Endodermal cell (in vitro differentiated cells): ENCODE measurements at regions not wholly inside any gene's neighbourhood (a gene's known extent, or its start where the extent isn't known, plus 50 kb on each side); places are given as distances from the start of the nearest gene placed in this dataset.
"Not testable (repeated sequence)": the region's sequence is repeated elsewhere in the genome, so short reads cannot be mapped to it uniquely, and the experiment has no call there.

Source experiments
- DNase-seq: peaks from one replicate; pipeline ENCODE4 v3.0.0-alpha.2; 2017
- H3K27ac ChIP-seq: 2 replicates; pipeline ENCODE4 v1.5.1; 2013; ENCODE audit warnings: mild to moderate bottlenecking, low read depth, low read length, moderate library complexity
- H3K27me3 ChIP-seq: 2 replicates; pipeline ENCODE4 v1.6.1; 2013; ENCODE audit warnings: mild to moderate bottlenecking, low read length, moderate library complexity; ENCODE audit not compliant: insufficient read depth, control insufficient read depth, poor library complexity, severe bottlenecking
- H3K36me3 ChIP-seq: 2 replicates; pipeline ENCODE4 v1.7.0; 2013; ENCODE audit warnings: mild to moderate bottlenecking, low read length, moderate library complexity; ENCODE audit not compliant: control insufficient read depth, insufficient read depth
- H3K4me1 ChIP-seq: one replicate; pipeline ENCODE4 v1.7.0; 2013; ENCODE audit warnings: low read length; ENCODE audit not compliant: control insufficient read depth, insufficient read depth
- H3K4me3 ChIP-seq: 2 replicates; pipeline ENCODE4 v1.5.1; 2013; ENCODE audit warnings: mild to moderate bottlenecking, low read length, moderate library complexity
- H3K9ac ChIP-seq: 2 replicates; pipeline ENCODE4 v1.6.1; 2013; ENCODE audit warnings: mild to moderate bottlenecking, low read length, moderate library complexity; ENCODE audit not compliant: poor library complexity, severe bottlenecking; ENCODE audit errors: extremely low read depth
- H3K9me3 ChIP-seq: 2 replicates; pipeline ENCODE4 v1.6.1; 2013; ENCODE audit warnings: mild to moderate bottlenecking, low read length, moderate library complexity; ENCODE audit not compliant: control insufficient read depth
- H3K27ac Mint-ChIP-seq: 2 replicates; pipeline ENCODE4 v1.8.0; 2020; ENCODE audit warnings: mixed read lengths
- H3K27me3 Mint-ChIP-seq: 2 replicates; pipeline ENCODE4 v1.8.0; 2021; ENCODE audit warnings: mild to moderate bottlenecking, mixed read lengths; ENCODE audit not compliant: insufficient read depth
- H3K36me3 Mint-ChIP-seq: 2 replicates; pipeline ENCODE4 v1.8.0; 2020; ENCODE audit warnings: low read depth, mixed read lengths
- H3K4me1 Mint-ChIP-seq: 2 replicates; pipeline ENCODE4 v1.8.0; 2020; ENCODE audit warnings: mixed read lengths
- H3K4me3 Mint-ChIP-seq: 2 replicates; pipeline ENCODE4 v1.8.0; 2020; ENCODE audit warnings: mild to moderate bottlenecking, moderate library complexity, mixed read lengths
- H3K9me3 Mint-ChIP-seq: 2 replicates; pipeline ENCODE4 v1.8.0; 2020; ENCODE audit warnings: mild to moderate bottlenecking, mixed read lengths
- WGBS, 2 experiments: methylation state at CpG; one replicate each; pipeline versions ENCODE4 v1.1.5 to v1.1.7; 2013; ENCODE audit warnings: missing lambda C conversion rate in 2 of 2, mixed read lengths in 1 of 2; ENCODE audit not compliant: insufficient coverage in 1 of 2, insufficient read length in 1 of 2; 5-methylcytosine and 5-hydroxymethylcytosine counted together
- TF ChIP-seq, protein P1 (sequence below): fragments of 200-600 bp; sonication (generic); conservative IDR thresholded peaks from 2 replicates; pipeline ENCODE4 v1.5.0; 2021; ENCODE audit warnings: antibody characterized with exemption, mild to moderate bottlenecking

DNA sequence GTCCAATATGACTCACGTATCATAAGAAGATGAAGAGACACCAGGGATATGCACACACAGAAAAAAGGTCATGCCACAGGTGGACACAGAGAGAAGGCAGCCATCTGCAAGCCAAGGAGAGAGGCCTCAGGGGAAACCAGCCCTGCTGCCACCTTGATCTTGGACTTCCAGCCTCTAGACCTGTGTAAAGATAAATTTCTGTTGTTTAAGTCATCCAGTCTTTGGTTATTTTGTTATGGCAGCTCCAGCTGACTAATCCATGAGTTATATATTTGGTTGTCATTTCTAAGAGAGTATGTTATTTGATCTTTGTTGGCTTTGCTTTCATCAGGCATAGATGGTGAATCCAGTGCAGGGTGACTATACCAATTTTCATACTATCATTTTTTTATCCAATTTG is 130.2 kb upstream of the DAP start:
- no peak for DNase-seq
- Histone ChIP-seq H3K27me3 (no peaks in the 10 kb centered on the region), H3K27ac (no peak overlapping the region), H3K9ac (no peak overlapping the region), H3K9me3 (peaks cover 14% of the 10 kb centered on the region), H3K36me3 (no peaks in the 10 kb centered on the region), H3K4me1 (peaks cover 4% of the 10 kb centered on the region), H3K4me3 (no peak overlapping the region)
- Mint-ChIP-seq H3K27me3 (peaks cover 1% of the 10 kb centered on the region), H3K9me3 (peaks cover 21% of the 10 kb centered on the region), H3K4me1 (peaks cover 4% of the 10 kb centered on the region), H3K27ac (no peak overlapping the region), H3K36me3 (no peaks in the 10 kb centered on the region), H3K4me3 (no peak overlapping the region)
- TF ChIP-seq, protein P1, sequence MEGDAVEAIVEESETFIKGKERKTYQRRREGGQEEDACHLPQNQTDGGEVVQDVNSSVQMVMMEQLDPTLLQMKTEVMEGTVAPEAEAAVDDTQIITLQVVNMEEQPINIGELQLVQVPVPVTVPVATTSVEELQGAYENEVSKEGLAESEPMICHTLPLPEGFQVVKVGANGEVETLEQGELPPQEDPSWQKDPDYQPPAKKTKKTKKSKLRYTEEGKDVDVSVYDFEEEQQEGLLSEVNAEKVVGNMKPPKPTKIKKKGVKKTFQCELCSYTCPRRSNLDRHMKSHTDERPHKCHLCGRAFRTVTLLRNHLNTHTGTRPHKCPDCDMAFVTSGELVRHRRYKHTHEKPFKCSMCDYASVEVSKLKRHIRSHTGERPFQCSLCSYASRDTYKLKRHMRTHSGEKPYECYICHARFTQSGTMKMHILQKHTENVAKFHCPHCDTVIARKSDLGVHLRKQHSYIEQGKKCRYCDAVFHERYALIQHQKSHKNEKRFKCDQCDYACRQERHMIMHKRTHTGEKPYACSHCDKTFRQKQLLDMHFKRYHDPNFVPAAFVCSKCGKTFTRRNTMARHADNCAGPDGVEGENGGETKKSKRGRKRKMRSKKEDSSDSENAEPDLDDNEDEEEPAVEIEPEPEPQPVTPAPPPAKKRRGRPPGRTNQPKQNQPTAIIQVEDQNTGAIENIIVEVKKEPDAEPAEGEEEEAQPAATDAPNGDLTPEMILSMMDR: no peak
- WGBS, 2 experiments: 83 to 90% methylated on average over 1 of the region's 1 CpG

DNA sequence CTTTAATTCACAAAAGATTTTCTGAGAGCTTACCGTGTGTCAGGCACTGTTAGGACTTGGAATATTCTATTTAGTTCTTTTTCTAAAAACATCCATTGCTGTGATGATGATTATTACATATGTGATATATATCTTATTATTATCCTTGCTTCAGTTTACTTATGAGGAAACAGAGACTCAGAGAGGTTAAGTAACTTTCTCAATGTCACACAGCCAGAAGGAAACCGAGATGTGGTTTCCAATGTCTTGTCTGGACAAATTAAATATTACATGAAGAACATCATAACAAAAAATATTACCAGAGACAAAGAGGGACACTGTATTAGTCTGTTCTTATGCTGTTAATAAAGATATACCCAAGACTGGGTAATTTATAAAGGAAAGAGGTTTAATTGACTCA is 125.5 kb upstream of the DAP start:
- no peak overlapping the region for H3K9ac ChIP-seq
- no peak overlapping the region for H3K27ac ChIP-seq
- Mint-ChIP-seq H3K9me3 (peaks cover 21% of the 10 kb centered on the region), H3K36me3 (no peaks in the 10 kb centered on the region), H3K4me1 (peaks cover 7% of the 10 kb centered on the region), H3K27ac (no peak overlapping the region), H3K27me3 (peaks cover 2% of the 10 kb centered on the region), H3K4me3 (no peak overlapping the region)
- H3K4me1 ChIP-seq: no peaks in the 10 kb centered on the region
- no peaks in the 10 kb centered on the region for H3K36me3 ChIP-seq
- peaks cover 13% of the 10 kb centered on the region for H3K9me3 ChIP-seq
- WGBS, 2 experiments: 71% methylated on average over 1 of the region's 2 CpGs; no CpG with 5 or more reads in 1 of the 2 experiments
- no peak for DNase-seq
- no peaks in the 10 kb centered on the region for H3K27me3 ChIP-seq
- TF ChIP-seq, protein P1: no peak
- no peak overlapping the region for H3K4me3 ChIP-seq

DNA sequence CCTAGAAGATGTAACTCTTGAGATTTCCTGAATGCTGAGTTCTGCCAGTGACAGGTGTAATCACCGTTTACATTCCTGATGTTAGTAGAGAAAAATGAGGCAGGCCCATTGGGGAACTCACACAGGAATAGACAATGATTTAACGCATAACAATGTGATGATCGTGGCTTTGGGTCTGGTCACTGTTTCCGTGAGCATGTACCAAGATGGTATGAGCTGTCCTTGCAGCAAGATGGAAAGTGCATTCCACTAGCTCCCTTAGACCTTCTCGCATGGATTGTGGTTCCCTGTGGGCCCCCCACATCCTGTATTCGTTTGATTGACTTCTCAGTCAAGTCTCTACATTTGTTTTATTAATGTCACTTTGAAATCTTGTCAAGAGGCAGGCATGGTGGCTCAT is 124.0 kb upstream of the DAP start:
- WGBS, 2 experiments: 80 to 86% methylated on average over 5 to 6 of the region's 6 CpGs
- peaks cover 2% of the 10 kb centered on the region for H3K27me3 Mint-ChIP-seq
- no peak overlapping the region for H3K27ac ChIP-seq
- no peak overlapping the region for H3K4me3 Mint-ChIP-seq
- H3K36me3 ChIP-seq: no peaks in the 10 kb centered on the region
- H3K4me3 ChIP-seq: no peak overlapping the region
- no peak overlapping the region for H3K27ac Mint-ChIP-seq
- no peak for DNase-seq
- H3K4me1 Mint-ChIP-seq: peaks cover 7% of the 10 kb centered on the region
- no peak overlapping the region for H3K9ac ChIP-seq
- TF ChIP-seq, protein P1: no peak
- no peaks in the 10 kb centered on the region for H3K36me3 Mint-ChIP-seq
- H3K9me3 ChIP-seq: peaks cover 6% of the 10 kb centered on the region
- H3K9me3 Mint-ChIP-seq: peaks cover 18% of the 10 kb centered on the region
- H3K27me3 ChIP-seq: no peaks in the 10 kb centered on the region
- H3K4me1 ChIP-seq: no peaks in the 10 kb centered on the region

DNA sequence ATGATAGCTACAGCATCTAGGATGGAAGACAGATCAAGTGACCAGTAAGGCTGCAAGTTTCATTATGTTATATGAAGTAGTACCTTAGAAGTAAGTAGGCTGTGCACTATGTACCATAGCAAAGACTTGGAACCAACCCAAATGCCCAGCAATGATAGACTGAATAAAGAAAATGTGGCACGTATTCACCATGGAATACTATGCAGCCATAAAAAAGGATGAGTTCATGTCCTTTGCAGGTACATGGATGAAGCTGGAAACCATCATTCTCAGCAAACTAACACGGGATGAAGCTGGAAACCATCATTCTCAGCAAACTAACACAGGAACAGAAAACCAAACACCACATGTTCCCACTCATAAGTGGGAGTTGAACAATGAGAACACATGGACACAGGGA is 122.9 kb upstream of the DAP start:
- H3K4me1 ChIP-seq, H3K4me3 ChIP-seq, H3K27me3 ChIP-seq, H3K36me3 Mint-ChIP-seq, H3K9me3 Mint-ChIP-seq, H3K4me3 Mint-ChIP-seq, H3K27ac ChIP-seq, DNase-seq, H3K9me3 ChIP-seq, H3K36me3 ChIP-seq, H3K9ac ChIP-seq, H3K27me3 Mint-ChIP-seq, H3K27ac Mint-ChIP-seq: not testable (repeated sequence)
- 82 to 97% methylated on average over 1 to 2 of the region's 2 CpGs for WGBS, 2 experiments
- peaks cover 13% of the 10 kb centered on the region for H3K4me1 Mint-ChIP-seq
